ENCODE measurements at regions not wholly inside any gene's neighbourhood (a gene's known extent, or its start where the extent isn't known, plus 50 kb on each side); places are given as distances from the start of the nearest gene placed in this dataset.
A peak's percentile ranks its signal among the peaks of the same experiment; 100 is the strongest.
"Not testable (repeated sequence)": the region's sequence is repeated elsewhere in the genome, so short reads cannot be mapped to it uniquely, and the experiment has no call there.

GRCh38 chr9:97110696-97111095 is 71.8 kb upstream of the CTSV start:
- no peak overlapping the region for H3K4me3 ChIP-seq (ENCODE audit: low read depth, low read length)
- TF ChIP-seq MYC (IDR thresholded peaks at IDR 0.05; ENCODE audit: low read depth, low read length) (no peak), MAX (IDR thresholded peaks at IDR 0.05; ENCODE audit: low read depth, low read length) (no peak), POLR2A (IDR thresholded peaks at IDR 0.05; ENCODE audit: extremely low read depth, insufficient read length) (no peak), CTCF (IDR thresholded peaks at IDR 0.05; ENCODE audit: low read depth, low read length) (no peak)
- no peak for DNase-seq (ENCODE audit: low read depth)

GRCh38 chr9:97109194-97109811 is 70.4 kb upstream of the CTSV start:
- H3K4me3 ChIP-seq (ENCODE audit: low read depth, low read length) = no peak overlapping the region
- DNase-seq (ENCODE audit: low read depth) = peak; percentile 50
- TF ChIP-seq MAX (IDR thresholded peaks at IDR 0.05; ENCODE audit: low read depth, low read length) (0 out of 2 replicates have a peak, but pooled peaks have one; percentile 8), POLR2A (IDR thresholded peaks at IDR 0.05; ENCODE audit: extremely low read depth, insufficient read length) (no peak), MYC (IDR thresholded peaks at IDR 0.05; ENCODE audit: low read depth, low read length) (0 out of 2 replicates have a peak, but pooled peaks have one; percentile 26), CTCF (IDR thresholded peaks at IDR 0.05; ENCODE audit: low read depth, low read length) (peak; percentile 30)

GRCh38 chr9:97105220-97105619 is 66.3 kb upstream of the CTSV start:
- DNase-seq (ENCODE audit: low read depth); H3K4me3 ChIP-seq (ENCODE audit: low read depth, low read length): not testable (repeated sequence)

GRCh38 chr9:97103613-97104383 is 64.9 kb upstream of the CTSV start:
- H3K4me3 ChIP-seq (ENCODE audit: low read depth, low read length); DNase-seq (ENCODE audit: low read depth): not testable (repeated sequence)

- not testable (repeated sequence) for H3K4me3 ChIP-seq (ENCODE audit: low read depth, low read length); DNase-seq (ENCODE audit: low read depth)
Observed at GRCh38 chr9:97099540-97099939, 60.6 kb upstream of the CTSV start.

GRCh38 chr9:97096793-97097192 is 57.9 kb upstream of the CTSV start:
- DNase-seq (ENCODE audit: low read depth) = no peak
- TF ChIP-seq MAX (IDR thresholded peaks at IDR 0.05; ENCODE audit: low read depth, low read length) = no peak
- no peak overlapping the region for H3K4me3 ChIP-seq (ENCODE audit: low read depth, low read length)

GRCh38 chr9:97089361-97089760 is 50.4 kb upstream of the CTSV start:
- not testable (repeated sequence) for H3K4me3 ChIP-seq (ENCODE audit: low read depth, low read length)
- peak; percentile 4 for DNase-seq (ENCODE audit: low read depth)

Measured in NB4 (cell line).